ENCODE measurements at regions not wholly inside any gene's neighbourhood (a gene's known extent, or its start where the extent isn't known, plus 50 kb on each side); places are given as distances from the start of the nearest gene placed in this dataset.

- TF ChIP-seq, protein P1, sequence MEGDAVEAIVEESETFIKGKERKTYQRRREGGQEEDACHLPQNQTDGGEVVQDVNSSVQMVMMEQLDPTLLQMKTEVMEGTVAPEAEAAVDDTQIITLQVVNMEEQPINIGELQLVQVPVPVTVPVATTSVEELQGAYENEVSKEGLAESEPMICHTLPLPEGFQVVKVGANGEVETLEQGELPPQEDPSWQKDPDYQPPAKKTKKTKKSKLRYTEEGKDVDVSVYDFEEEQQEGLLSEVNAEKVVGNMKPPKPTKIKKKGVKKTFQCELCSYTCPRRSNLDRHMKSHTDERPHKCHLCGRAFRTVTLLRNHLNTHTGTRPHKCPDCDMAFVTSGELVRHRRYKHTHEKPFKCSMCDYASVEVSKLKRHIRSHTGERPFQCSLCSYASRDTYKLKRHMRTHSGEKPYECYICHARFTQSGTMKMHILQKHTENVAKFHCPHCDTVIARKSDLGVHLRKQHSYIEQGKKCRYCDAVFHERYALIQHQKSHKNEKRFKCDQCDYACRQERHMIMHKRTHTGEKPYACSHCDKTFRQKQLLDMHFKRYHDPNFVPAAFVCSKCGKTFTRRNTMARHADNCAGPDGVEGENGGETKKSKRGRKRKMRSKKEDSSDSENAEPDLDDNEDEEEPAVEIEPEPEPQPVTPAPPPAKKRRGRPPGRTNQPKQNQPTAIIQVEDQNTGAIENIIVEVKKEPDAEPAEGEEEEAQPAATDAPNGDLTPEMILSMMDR (IDR thresholded peaks at IDR 0.05) = no peak
- no peak for TF ChIP-seq EP300 (IDR thresholded peaks at IDR 0.05)
Observed at GRCh38 chr10:84675060-84675459, 346.7 kb downstream of the CCSER2 start.
